Osteoblast (primary cell): ENCODE measurements at regions not wholly inside any gene's neighbourhood (a gene's known extent, or its start where the extent isn't known, plus 50 kb on each side); places are given as distances from the start of the nearest gene placed in this dataset.

Experiments
- DNase-seq: peaks from one replicate; pipeline ENCODE4 v3.0.0; 2011; ENCODE audit warnings: low spot score, mixed read lengths; ENCODE audit not compliant: insufficient read length; ENCODE audit errors: missing footprints
- H2AFZ ChIP-seq: 2 replicates; pipeline ENCODE4 v1.6.0; 2011; ENCODE audit warnings: mild to moderate bottlenecking, low read length
- H3K27ac ChIP-seq: 2 replicates; pipeline ENCODE4 v1.5.1; 2011; ENCODE audit warnings: mild to moderate bottlenecking, low read depth, low read length, moderate library complexity
- H3K27me3 ChIP-seq: 2 replicates; pipeline ENCODE4 v1.6.0; 2012; ENCODE audit warnings: mild to moderate bottlenecking, control low read depth, inconsistent platforms, low read length, moderate library complexity; ENCODE audit not compliant: insufficient read depth
- H3K36me3 ChIP-seq: 2 replicates; pipeline ENCODE4 v1.5.1; 2011; ENCODE audit warnings: mild to moderate bottlenecking, low read length, control low read depth, moderate library complexity; ENCODE audit not compliant: insufficient read depth
- H3K4me1 ChIP-seq: 2 replicates; pipeline ENCODE4 v1.5.1; 2011; ENCODE audit warnings: mild to moderate bottlenecking, low read length, control low read depth, moderate library complexity; ENCODE audit not compliant: insufficient read depth
- H3K4me2 ChIP-seq: 2 replicates; pipeline ENCODE4 v1.6.0; 2011; ENCODE audit warnings: mild to moderate bottlenecking, low read length; ENCODE audit not compliant: insufficient read depth
- H3K4me3 ChIP-seq: fragments of 200-600 bp; sonication (generic); 3 replicates; pipeline ENCODE4 v1.5.1; 2012; ENCODE audit warnings: mild to moderate bottlenecking, low read length, inconsistent platforms; ENCODE audit not compliant: insufficient read depth
- H3K79me2 ChIP-seq: 2 replicates; pipeline ENCODE4 v1.6.0; 2012; ENCODE audit warnings: mild to moderate bottlenecking, low read length, control low read depth, inconsistent platforms; ENCODE audit not compliant: insufficient read depth
- H3K9me3 ChIP-seq: 2 replicates; pipeline ENCODE4 v1.5.1; 2011; ENCODE audit warnings: low read depth, low read length, control low read depth
- H4K20me1 ChIP-seq: 2 replicates; pipeline ENCODE4 v1.6.0; 2012; ENCODE audit warnings: mild to moderate bottlenecking, low read length, control low read depth; ENCODE audit not compliant: insufficient read depth
- TF ChIP-seq, protein P1 (sequence below): IDR thresholded peaks from 2 replicates; pipeline ENCODE4 v1.5.1; 2011; ENCODE audit warnings: mild to moderate bottlenecking, low read depth, low read length, moderate library complexity; ENCODE audit errors: extremely low read depth

GRCh38 chr20:11077226-11077625, 403.4 kb upstream of the JAG1 start:
- Histone ChIP-seq H3K4me1 (no peaks in the 10 kb centered on the region), H3K27ac (no peak overlapping the region), H2AFZ (no peak overlapping the region), H3K36me3 (no peaks in the 10 kb centered on the region), H4K20me1 (no peaks in the 10 kb centered on the region), H3K4me2 (no peak overlapping the region), H3K27me3 (no peaks in the 10 kb centered on the region), H3K9me3 (no peaks in the 10 kb centered on the region), H3K79me2 (no peaks in the 10 kb centered on the region), H3K4me3 (no peak overlapping the region)
- no peak for DNase-seq
- TF ChIP-seq, protein P1, sequence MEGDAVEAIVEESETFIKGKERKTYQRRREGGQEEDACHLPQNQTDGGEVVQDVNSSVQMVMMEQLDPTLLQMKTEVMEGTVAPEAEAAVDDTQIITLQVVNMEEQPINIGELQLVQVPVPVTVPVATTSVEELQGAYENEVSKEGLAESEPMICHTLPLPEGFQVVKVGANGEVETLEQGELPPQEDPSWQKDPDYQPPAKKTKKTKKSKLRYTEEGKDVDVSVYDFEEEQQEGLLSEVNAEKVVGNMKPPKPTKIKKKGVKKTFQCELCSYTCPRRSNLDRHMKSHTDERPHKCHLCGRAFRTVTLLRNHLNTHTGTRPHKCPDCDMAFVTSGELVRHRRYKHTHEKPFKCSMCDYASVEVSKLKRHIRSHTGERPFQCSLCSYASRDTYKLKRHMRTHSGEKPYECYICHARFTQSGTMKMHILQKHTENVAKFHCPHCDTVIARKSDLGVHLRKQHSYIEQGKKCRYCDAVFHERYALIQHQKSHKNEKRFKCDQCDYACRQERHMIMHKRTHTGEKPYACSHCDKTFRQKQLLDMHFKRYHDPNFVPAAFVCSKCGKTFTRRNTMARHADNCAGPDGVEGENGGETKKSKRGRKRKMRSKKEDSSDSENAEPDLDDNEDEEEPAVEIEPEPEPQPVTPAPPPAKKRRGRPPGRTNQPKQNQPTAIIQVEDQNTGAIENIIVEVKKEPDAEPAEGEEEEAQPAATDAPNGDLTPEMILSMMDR, result no peak

DNA sequence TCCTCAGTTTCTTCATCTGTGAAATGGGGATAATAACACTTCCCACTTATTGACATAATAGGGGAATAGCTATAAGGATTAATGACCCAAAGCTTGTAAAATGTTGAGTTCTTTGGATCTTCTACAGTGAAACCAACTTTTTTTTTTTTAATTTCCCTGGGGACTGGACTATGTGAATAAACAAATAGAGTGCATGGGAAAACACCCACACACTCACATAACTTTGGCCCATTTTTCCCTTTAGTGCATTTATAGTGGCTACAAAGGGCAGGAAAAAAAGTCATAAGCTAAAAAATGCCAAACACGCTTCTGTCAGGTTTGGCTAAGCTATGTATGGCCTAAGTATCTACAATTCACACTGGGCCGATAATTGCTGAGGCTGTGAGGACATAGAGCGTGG, 406.2 kb upstream of the JAG1 start:
- Histone ChIP-seq H3K4me2 (no peak overlapping the region), H3K4me3 (no peak overlapping the region), H3K4me1 (no peaks in the 10 kb centered on the region), H3K27ac (no peak overlapping the region), H3K79me2 (no peaks in the 10 kb centered on the region), H3K36me3 (no peaks in the 10 kb centered on the region), H3K9me3 (no peaks in the 10 kb centered on the region), H4K20me1 (no peaks in the 10 kb centered on the region), H3K27me3 (no peaks in the 10 kb centered on the region), H2AFZ (no peak overlapping the region)
- TF ChIP-seq, protein P1, result no peak
- no peak for DNase-seq

GRCh38 chr20:11080781-11081377, 407.1 kb upstream of the JAG1 start:
- Histone ChIP-seq H2AFZ (peak overlapping the region; percentile 83), H3K27ac (no peak overlapping the region), H3K36me3 (no peaks in the 10 kb centered on the region)

DNA sequence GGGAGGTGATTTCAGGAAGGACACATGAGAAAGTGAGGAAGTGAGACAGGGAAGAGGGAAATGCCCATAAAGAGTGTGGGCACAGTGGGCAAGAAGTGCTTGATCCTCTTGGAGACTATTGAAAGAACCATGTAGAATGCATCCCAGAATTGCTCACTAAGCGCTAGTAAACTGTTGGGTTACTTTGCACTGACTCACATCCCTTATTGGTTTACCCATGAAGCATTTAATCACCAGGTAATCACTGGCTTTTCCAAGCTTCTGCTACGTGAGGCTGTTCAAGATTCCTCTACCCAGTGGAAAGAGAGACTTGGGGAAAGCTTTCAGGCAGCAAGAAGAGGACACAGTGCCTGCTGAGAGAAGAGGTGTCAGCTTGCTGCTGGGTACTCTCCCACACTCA, 410.0 kb upstream of the JAG1 start:
- H3K9me3 ChIP-seq, result no peaks in the 10 kb centered on the region
- H3K4me1 ChIP-seq, result no peaks in the 10 kb centered on the region
- H3K36me3 ChIP-seq, result no peaks in the 10 kb centered on the region
- no peak overlapping the region for H3K27ac ChIP-seq
- no peaks in the 10 kb centered on the region for H3K79me2 ChIP-seq
- TF ChIP-seq, protein P1, result no peak
- no peaks in the 10 kb centered on the region for H4K20me1 ChIP-seq
- H2AFZ ChIP-seq, result no peak overlapping the region
- no peak overlapping the region for H3K4me3 ChIP-seq
- H3K27me3 ChIP-seq, result no peaks in the 10 kb centered on the region
- DNase-seq, result no peak
- no peak overlapping the region for H3K4me2 ChIP-seq

More at GRCh38 chr20:11080781-11081377, 407.1 kb upstream of the JAG1 start:
- Histone ChIP-seq H3K4me3 (no peak overlapping the region), H3K79me2 (no peaks in the 10 kb centered on the region), H3K27me3 (no peaks in the 10 kb centered on the region), H3K4me2 (no peak overlapping the region), H3K4me1 (no peaks in the 10 kb centered on the region), H3K9me3 (no peaks in the 10 kb centered on the region), H4K20me1 (no peaks in the 10 kb centered on the region)
- DNase-seq, result no peak
- TF ChIP-seq, protein P1, result no peak
